MM.1S (cell line): ENCODE measurements at regions not wholly inside any gene's neighbourhood (a gene's known extent, or its start where the extent isn't known, plus 50 kb on each side); places are given as distances from the start of the nearest gene placed in this dataset.

Experiments
- CTCF ChIP-seq: fragments of 300-600 bp; sonication (generic); IDR thresholded peaks from 2 replicates; pipeline ENCODE4 v1.5.1; 2016; ENCODE audit warnings: antibody characterized with exemption, low read length, mixed read lengths
- EZH2 ChIP-seq: fragments of 300-600 bp; sonication (generic); optimal IDR thresholded peaks from 2 replicates; pipeline ENCODE3; 2017; ENCODE audit warnings: low read depth, mild to moderate bottlenecking, antibody characterized with exemption, low read length, mixed read lengths

GRCh38 chr3:80233576-80233975, 465.8 kb upstream of the ROBO1 start:
- TF ChIP-seq CTCF (no peak), EZH2 (no peak)
